Heart right ventricle (tissue), 16 donors: ENCODE measurements at regions not wholly inside any gene's neighbourhood (a gene's known extent, or its start where the extent isn't known, plus 50 kb on each side); places are given as distances from the start of the nearest gene placed in this dataset.
A peak's percentile ranks its signal among the peaks of the same experiment; 100 is the strongest.

Experiments used
- ATAC-seq, 8 donors: fragments of 200-7000 bp; cut with Tn5 transposase; one replicate each; pipeline ENCODE4 v1.9.1; 2020; ENCODE audit warnings: mild to moderate bottlenecking in 8 of 8, moderate library complexity in 8 of 8, moderate number of reproducible peaks in 1 of 8
- DNase-seq, 2 donors: peaks; one replicate each; pipeline ENCODE4 v3.0.0-alpha.2; 2020
- H3K27ac ChIP-seq, 10 donors: fragments of 200-600 bp; sonication (generic) in 2 of 10; one replicate each; pipeline versions ENCODE4 v1.5.0 to v1.8.0; 2020 to 2022; ENCODE audit warnings: mild to moderate bottlenecking in 3 of 10
- H3K27me3 ChIP-seq, 7 donors: fragments of 200-600 bp; one replicate each; pipeline ENCODE4 v1.8.0; 2021 to 2022; ENCODE audit warnings: mild to moderate bottlenecking in 2 of 7
- H3K36me3 ChIP-seq, 9 donors: fragments of 200-600 bp; sonication (generic) in 1 of 9; one replicate each; pipeline versions ENCODE4 v1.5.0 to v1.8.0; 2020 to 2022; ENCODE audit warnings: mild to moderate bottlenecking in 2 of 9
- H3K4me1 ChIP-seq, 9 donors: fragments of 200-600 bp; sonication (generic) in 1 of 9; one replicate each; pipeline versions ENCODE4 v1.5.0 to v1.8.0; 2020 to 2022; ENCODE audit warnings: mild to moderate bottlenecking in 4 of 9
- H3K4me3 ChIP-seq, 10 donors: fragments of 200-600 bp; sonication (generic) in 2 of 10; one replicate each; pipeline versions ENCODE4 v1.5.0 to v1.8.0; 2020 to 2022; ENCODE audit warnings: mild to moderate bottlenecking in 7 of 10, moderate library complexity in 2 of 10
- H3K9me3 ChIP-seq, 11 donors: fragments of 200-600 bp in 10 of 11; sonication (generic) in 2 of 11; one replicate each; pipeline versions ENCODE4 v1.5.0 to v1.8.0; 2013 to 2022; ENCODE audit warnings: mild to moderate bottlenecking in 2 of 11, control low read depth in 1 of 11, moderate library complexity in 1 of 11
- WGBS, 2 donors: extraction: QIAGEN DNeasy Blood & Tissue Kit; methylation state at CpG; one replicate each; pipeline ENCODE4 v1.1.7; 2013; ENCODE audit warnings: inconsistent platforms in 1 of 2; 5-methylcytosine and 5-hydroxymethylcytosine counted together
- intact Hi-C, 10 donors: fragments of 100-400 bp; cut with DNase I; formaldehyde crosslinking; loops; one replicate each; pipeline versions ENCODE4 v1.11.1 to v1.14.2; 2022
- TF ChIP-seq, protein P1 (sequence below), 9 donors: fragments of 200-600 bp; sonication (generic) in 2 of 9; IDR thresholded peaks; one replicate each; pipeline versions ENCODE4 v1.5.0 to v1.8.0; 2021 to 2022; ENCODE audit warnings: antibody characterized with exemption in 9 of 9, mild to moderate bottlenecking in 5 of 9, moderate library complexity in 1 of 9
- donor health status: Arrhythmogenic right ventricular cardiomyopathy.
- donor health status: ischemic (EF 13 %, LVEDD 7.1; RV severe dilation, severe dysfunction).
- donor health status: healthy with polysubstance abuse.
- donor health status: DM: no; HTN: yes; CAD: no.
- donor health status: DM: no; HTN: no; CAD: no.
- donor health status: ischemic (EF 25% LVEDD 6.9; RV normal size, moderate dysfunction).
- donor health status: ischemic (EF 25% LVEDD 5.7; RV mildly dilated, moderate dysfunction).
- donor health status: healthy.
- donor health status: DM: yes; HTN: yes; CAD: no.
- donor health status: Ischemic cardiomyopathy.
- donor health status: ischemic (EF 35%, LVEDD 5.7; RV mildly dilated, moderate dysfunction).
- donor health status: nonischemic (EF 11% LVEDD 7.7; RV severe dilation, severe dysfunction).
- donor health status: DM: yes; HTN: yes; CAD: no.
- donor health status: PGD.
- donor health status: ischemic (EF 29% LVEDD 5.4; RV normal size, mild dysfunction).
- donor health status: nonischemic (EF 23%, LVEDD 6.1; RV moderate dilation, normal function).

DNA sequence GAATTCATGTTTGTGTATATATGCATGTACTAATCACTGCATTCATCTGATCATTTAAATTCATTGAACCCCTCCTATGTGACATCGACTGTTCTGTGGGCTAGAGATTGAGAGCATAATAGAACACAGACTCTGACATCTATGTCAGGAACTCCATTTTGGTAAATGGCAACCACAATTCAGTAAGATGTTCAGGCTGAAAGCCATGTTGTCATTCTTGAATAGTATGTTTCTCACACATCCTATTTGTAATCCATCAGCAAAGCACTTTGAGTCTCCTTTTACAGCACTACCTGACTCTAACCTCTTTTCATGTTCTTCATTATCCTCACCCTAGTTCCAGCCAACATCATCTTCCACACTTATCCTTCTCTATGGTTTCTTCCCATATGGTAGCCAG is 413.8 kb upstream of the MEX3C start:
- Histone ChIP-seq H3K9me3 (no peaks in the 10 kb centered on the region), H3K27ac (no peak overlapping the region), H3K4me1 (no peaks in the 10 kb centered on the region), H3K36me3 (no peaks in the 10 kb centered on the region), H3K27me3 (peaks cover 0 to 20% (median 0%) of the 10 kb centered on the region in 7 donors), H3K4me3 (no peak overlapping the region)
- intact Hi-C loops = no loop called here
- no peak for DNase-seq
- 77 to 79% methylated on average over 1 of the region's 1 CpG for WGBS, 2 donors
- TF ChIP-seq, protein P1, sequence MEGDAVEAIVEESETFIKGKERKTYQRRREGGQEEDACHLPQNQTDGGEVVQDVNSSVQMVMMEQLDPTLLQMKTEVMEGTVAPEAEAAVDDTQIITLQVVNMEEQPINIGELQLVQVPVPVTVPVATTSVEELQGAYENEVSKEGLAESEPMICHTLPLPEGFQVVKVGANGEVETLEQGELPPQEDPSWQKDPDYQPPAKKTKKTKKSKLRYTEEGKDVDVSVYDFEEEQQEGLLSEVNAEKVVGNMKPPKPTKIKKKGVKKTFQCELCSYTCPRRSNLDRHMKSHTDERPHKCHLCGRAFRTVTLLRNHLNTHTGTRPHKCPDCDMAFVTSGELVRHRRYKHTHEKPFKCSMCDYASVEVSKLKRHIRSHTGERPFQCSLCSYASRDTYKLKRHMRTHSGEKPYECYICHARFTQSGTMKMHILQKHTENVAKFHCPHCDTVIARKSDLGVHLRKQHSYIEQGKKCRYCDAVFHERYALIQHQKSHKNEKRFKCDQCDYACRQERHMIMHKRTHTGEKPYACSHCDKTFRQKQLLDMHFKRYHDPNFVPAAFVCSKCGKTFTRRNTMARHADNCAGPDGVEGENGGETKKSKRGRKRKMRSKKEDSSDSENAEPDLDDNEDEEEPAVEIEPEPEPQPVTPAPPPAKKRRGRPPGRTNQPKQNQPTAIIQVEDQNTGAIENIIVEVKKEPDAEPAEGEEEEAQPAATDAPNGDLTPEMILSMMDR (IDR thresholded peaks at IDR 0.05) = no peak
- ATAC-seq = no peak

GRCh38 chr18:51614033-51614432 is 416.6 kb upstream of the MEX3C start:
- ATAC-seq (peak in 3 of 8 donors; percentile 39 to 93 (median 62)), DNase-seq (peak in 1 of 2 donors; percentile 5)
- WGBS, 2 donors = 23 to 28% methylated on average over 5 of the region's 5 CpGs
- no peak overlapping the region for H3K4me3 ChIP-seq
- no peaks in the 10 kb centered on the region for H3K36me3 ChIP-seq
- H3K4me1 ChIP-seq = no peaks in the 10 kb centered on the region
- H3K27ac ChIP-seq = no peak overlapping the region
- TF ChIP-seq, protein P1 (IDR thresholded peaks at IDR 0.05) = no peak
- intact Hi-C loops = no loop called here
- H3K9me3 ChIP-seq = no peaks in the 10 kb centered on the region
- H3K27me3 ChIP-seq = peaks cover 0 to 11% (median 0%) of the 10 kb centered on the region in 7 donors

GRCh38 chr18:51614967-51615571 is 417.6 kb upstream of the MEX3C start:
- Histone ChIP-seq H3K27me3 (peaks cover 0 to 4% (median 0%) of the 10 kb centered on the region in 7 donors), H3K36me3 (no peaks in the 10 kb centered on the region), H3K9me3 (no peaks in the 10 kb centered on the region), H3K27ac (no peak overlapping the region), H3K4me1 (no peaks in the 10 kb centered on the region), H3K4me3 (no peak overlapping the region)
- intact Hi-C loops = no loop called here
- TF ChIP-seq, protein P1 (IDR thresholded peaks at IDR 0.05) = no peak
- DNase-seq = no peak
- 54 to 62% methylated on average over 7 of the region's 7 CpGs for WGBS, 2 donors
- ATAC-seq = peak in 1 of 8 donors; percentile 34

- H3K4me1 ChIP-seq = no peaks in the 10 kb centered on the region
- DNase-seq (no peak), ATAC-seq (no peak)
- H3K36me3 ChIP-seq = no peaks in the 10 kb centered on the region
- H3K27me3 ChIP-seq = peaks cover 0 to 17% (median 3%) of the 10 kb centered on the region in 7 donors
- WGBS, 2 donors = 54 to 56% methylated on average over 4 of the region's 4 CpGs
- H3K9me3 ChIP-seq = no peaks in the 10 kb centered on the region
- no peak overlapping the region for H3K4me3 ChIP-seq
- TF ChIP-seq, protein P1 (IDR thresholded peaks at IDR 0.05) = no peak
- intact Hi-C loops = no loop called here
- no peak overlapping the region for H3K27ac ChIP-seq
Observed at GRCh38 chr18:51617167-51617566, 419.7 kb upstream of the MEX3C start.
